ENCODE measurements at regions not wholly inside any gene's neighbourhood (a gene's known extent, or its start where the extent isn't known, plus 50 kb on each side); places are given as distances from the start of the nearest gene placed in this dataset.

DNA sequence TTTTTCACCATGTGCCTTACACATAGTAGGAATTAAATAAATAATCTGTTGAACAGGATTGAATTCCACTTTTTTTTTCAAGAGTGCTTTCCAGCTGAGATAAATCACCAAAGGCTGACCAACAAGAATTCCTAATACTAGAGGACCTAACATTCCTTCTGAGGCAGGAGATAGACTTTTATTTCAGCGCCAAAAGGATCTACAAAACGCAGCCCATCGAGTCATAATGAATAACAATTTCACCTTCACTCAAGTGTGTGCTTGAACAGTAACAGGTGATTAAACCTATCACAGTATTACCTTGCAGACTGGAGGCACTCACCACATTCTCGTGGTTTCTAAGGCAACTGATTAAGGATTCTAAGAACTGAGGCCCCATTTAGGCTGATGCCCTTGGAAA, 224.3 kb upstream of the ATP2B1 start:
- Histone ChIP-seq H3K4me2 (ENCODE audit: insufficient read depth, insufficient read length, low read length) (no peak overlapping the region), H3K18ac (ENCODE audit: insufficient read length, low read depth, low read length) (no peak overlapping the region), H4K8ac (replicated peaks; ENCODE audit: insufficient read length, low read depth, low read length) (no peak overlapping the region), H2BK120ac (ENCODE audit: low read depth, low read length, poor library complexity, severe bottlenecking) (no peak overlapping the region), H4K20me1 (ENCODE audit: control insufficient read depth, insufficient read depth, insufficient read length) (no peaks in the 10 kb centered on the region), H3K27me3 (ENCODE audit: insufficient read depth, low read length) (no peaks in the 10 kb centered on the region), H2AFZ (ENCODE audit: low read length) (no peak overlapping the region), H3K9ac (ENCODE audit: extremely low read depth, insufficient read length, low read length) (no peak overlapping the region), H3K23ac (ENCODE audit: insufficient read length, low read depth, low read length) (no peak overlapping the region), H4K5ac (ENCODE audit: insufficient read length, low read depth, low read length) (no peak overlapping the region), H3K79me2 (ENCODE audit: insufficient read depth, low read length) (no peaks in the 10 kb centered on the region), H4K91ac (ENCODE audit: insufficient read length, low read depth, low read length) (no peak overlapping the region), H3K56ac (ENCODE audit: insufficient read length, low read depth, low read length) (no peak overlapping the region), H3K4me1 (ENCODE audit: insufficient read depth, low read length) (no peaks in the 10 kb centered on the region; the same call in 1 of the 2 replicates), H2BK5ac (ENCODE audit: insufficient read length, low read length) (no peak overlapping the region), H3K9me3 (ENCODE audit: control insufficient read depth, low read depth, low read length) (no peaks in the 10 kb centered on the region), H3K79me1 (ENCODE audit: insufficient read depth, low read depth, low read length, poor library complexity, severe bottlenecking) (no peaks in the 10 kb centered on the region), H3K4ac (ENCODE audit: low read depth, low read length) (no peak overlapping the region), H2BK15ac (ENCODE audit: low read depth, low read length) (no peak overlapping the region), H2AK5ac (ENCODE audit: insufficient read length, low read length) (no peak overlapping the region), H3K14ac (ENCODE audit: insufficient read depth, low read length) (no peak overlapping the region), H2BK20ac (ENCODE audit: low read depth, low read length, poor library complexity, severe bottlenecking) (no peak overlapping the region), H3T11ph (ENCODE audit: low read length) (no peak overlapping the region), H3K27ac (ENCODE audit: insufficient read length, low read depth, low read length) (no peak overlapping the region), H3K23me2 (ENCODE audit: insufficient read length, low read depth, low read length, poor library complexity, severe bottlenecking) (no peaks in the 10 kb centered on the region), H2BK12ac (ENCODE audit: insufficient read length, low read depth, low read length) (no peak overlapping the region)
- Mint-ChIP-seq H3K4me3 (no peak overlapping the region), H3K27me3 (ENCODE audit: low read depth) (no peaks in the 10 kb centered on the region), H3K4me1 (peaks cover 12 to 19% of the 10 kb centered on the region in 2 experiments), H3K9me3 (no peaks in the 10 kb centered on the region), H3K36me3 (ENCODE audit: insufficient read depth in 1 of 3, low read depth in 3 of 3) (no peaks in the 10 kb centered on the region), H3K27ac (no peak overlapping the region)
- no CpG with 5 or more reads among the region's 4 CpGs for WGBS (ENCODE audit: extremely low coverage, insufficient read length, low lambda C conversion rate)
- DNase-seq: no peak
- TF ChIP-seq CTCF (conservative IDR thresholded peaks at IDR 0.05): no peak

Data from H9 (cell line).